Uterus (tissue), 3 donors: ENCODE measurements at regions not wholly inside any gene's neighbourhood (a gene's known extent, or its start where the extent isn't known, plus 50 kb on each side); places are given as distances from the start of the nearest gene placed in this dataset.

Experiments
- DNase-seq, 2 donors: peaks; one replicate each; pipeline ENCODE4 v3.0.0-alpha.2; 2019 to 2020
- H3K27ac ChIP-seq, 2 donors: fragments of 200-600 bp; sonication (generic); 1 replicate in 1 of 2; 2 replicates in 1 of 2; pipeline ENCODE4 v1.5.1; 2016 to 2018
- H3K27me3 ChIP-seq, 2 donors: fragments of 200-600 bp; sonication (generic); one replicate each; pipeline ENCODE4 v1.5.1; 2018 to 2019; ENCODE audit warnings: control low read depth in 1 of 2
- H3K36me3 ChIP-seq, 2 donors: fragments of 200-600 bp; sonication (generic); one replicate each; pipeline ENCODE4 v1.5.1; 2019; ENCODE audit warnings: control low read depth in 1 of 2
- H3K4me1 ChIP-seq, 2 donors: fragments of 200-600 bp; sonication (generic); one replicate each; pipeline ENCODE4 v1.5.1; 2018 to 2019; ENCODE audit warnings: control low read depth in 1 of 2
- H3K4me3 ChIP-seq, 2 donors: fragments of 200-600 bp; sonication (generic); 1 replicate in 1 of 2; 2 replicates in 1 of 2; pipeline ENCODE4 v1.5.1; 2018 to 2019; ENCODE audit warnings: mild to moderate bottlenecking in 1 of 2
- H3K9me3 ChIP-seq, 2 donors: fragments of 200-600 bp; sonication (generic); one replicate each; pipeline ENCODE4 v1.5.1; 2019; ENCODE audit warnings: control low read depth in 1 of 2
- POLR2A ChIP-seq, 2 donors: fragments of 450-650 bp; IDR thresholded peaks; one replicate each; pipeline ENCODE4 v1.6.1; 2016; ENCODE audit warnings: antibody characterized with exemption in 2 of 2, mild to moderate bottlenecking in 1 of 2, moderate library complexity in 1 of 2
- intact Hi-C: fragments of 100-400 bp; cut with DNase I; formaldehyde crosslinking; loops from one replicate; pipeline ENCODE4 v1.15.1; 2023; ENCODE audit warnings: low total_unique reads
- TF ChIP-seq, protein P1 (sequence below), 4 experiments: fragments of 200-600 bp in 2 of 4; fragments of 450-650 bp in 2 of 4; sonication (generic) in 2 of 4; IDR thresholded peaks; one replicate each; pipeline ENCODE4 v1.5.1; 2016 to 2019; ENCODE audit warnings: antibody characterized with exemption in 4 of 4, mild to moderate bottlenecking in 2 of 4, moderate library complexity in 1 of 4
- donor health status: DM: yes; HTN: yes; CAD: no.

DNA sequence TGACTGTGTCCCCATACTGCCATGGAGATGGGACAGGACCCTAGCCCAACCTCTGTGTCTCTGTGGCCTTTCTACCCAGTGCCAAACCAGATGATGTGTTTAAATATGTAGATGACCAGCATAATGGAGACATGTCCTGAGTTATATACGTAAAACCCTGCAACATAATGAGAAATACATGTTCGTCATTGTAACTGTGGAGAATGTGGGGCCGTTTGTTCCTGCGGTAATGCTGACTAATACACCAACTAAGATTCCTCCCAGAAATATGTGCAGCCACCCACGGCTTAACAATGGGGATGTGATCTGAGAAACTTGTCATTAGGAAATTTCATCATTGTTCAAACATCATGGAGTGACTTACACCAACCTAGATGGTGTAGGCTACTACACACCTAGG is 71.7 kb upstream of the SIM2 start:
- TF ChIP-seq, protein P1, sequence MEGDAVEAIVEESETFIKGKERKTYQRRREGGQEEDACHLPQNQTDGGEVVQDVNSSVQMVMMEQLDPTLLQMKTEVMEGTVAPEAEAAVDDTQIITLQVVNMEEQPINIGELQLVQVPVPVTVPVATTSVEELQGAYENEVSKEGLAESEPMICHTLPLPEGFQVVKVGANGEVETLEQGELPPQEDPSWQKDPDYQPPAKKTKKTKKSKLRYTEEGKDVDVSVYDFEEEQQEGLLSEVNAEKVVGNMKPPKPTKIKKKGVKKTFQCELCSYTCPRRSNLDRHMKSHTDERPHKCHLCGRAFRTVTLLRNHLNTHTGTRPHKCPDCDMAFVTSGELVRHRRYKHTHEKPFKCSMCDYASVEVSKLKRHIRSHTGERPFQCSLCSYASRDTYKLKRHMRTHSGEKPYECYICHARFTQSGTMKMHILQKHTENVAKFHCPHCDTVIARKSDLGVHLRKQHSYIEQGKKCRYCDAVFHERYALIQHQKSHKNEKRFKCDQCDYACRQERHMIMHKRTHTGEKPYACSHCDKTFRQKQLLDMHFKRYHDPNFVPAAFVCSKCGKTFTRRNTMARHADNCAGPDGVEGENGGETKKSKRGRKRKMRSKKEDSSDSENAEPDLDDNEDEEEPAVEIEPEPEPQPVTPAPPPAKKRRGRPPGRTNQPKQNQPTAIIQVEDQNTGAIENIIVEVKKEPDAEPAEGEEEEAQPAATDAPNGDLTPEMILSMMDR (IDR thresholded peaks at IDR 0.05), result no peak
- H3K27me3 ChIP-seq, result no peaks in the 10 kb centered on the region
- H3K4me3 ChIP-seq, result no peak overlapping the region
- no peak overlapping the region for H3K27ac ChIP-seq
- H3K9me3 ChIP-seq, result no peaks in the 10 kb centered on the region
- DNase-seq, result no peak
- no peaks in the 10 kb centered on the region for H3K36me3 ChIP-seq
- H3K4me1 ChIP-seq, result no peaks in the 10 kb centered on the region
- intact Hi-C loops, result no loop called here

DNA sequence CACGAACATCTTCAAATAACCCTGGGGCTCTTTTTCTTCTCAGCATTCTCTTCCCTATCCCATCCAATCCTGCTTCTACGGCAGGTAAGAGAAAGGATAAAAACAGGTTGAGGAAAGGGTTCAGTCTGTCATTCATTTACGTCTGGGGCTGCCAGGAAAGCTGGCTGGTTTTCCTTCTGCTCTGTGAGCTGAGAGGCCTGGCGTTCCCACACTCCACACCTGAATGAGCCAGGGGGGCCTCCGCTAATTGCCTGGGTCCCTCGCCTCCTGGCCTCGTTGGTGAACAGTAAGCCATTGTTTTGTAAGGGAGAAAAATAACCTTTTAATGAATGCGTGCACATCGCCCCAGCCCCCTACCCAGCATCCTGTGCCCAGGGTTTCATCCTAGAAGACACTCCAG is 70.8 kb upstream of the SIM2 start:
- H3K9me3 ChIP-seq, result no peaks in the 10 kb centered on the region
- H3K27me3 ChIP-seq, result no peaks in the 10 kb centered on the region
- no peaks in the 10 kb centered on the region for H3K4me1 ChIP-seq
- intact Hi-C loops, result no loop called here
- no peak overlapping the region for H3K4me3 ChIP-seq
- no peak for DNase-seq
- H3K36me3 ChIP-seq, result no peaks in the 10 kb centered on the region
- H3K27ac ChIP-seq, result no peak overlapping the region
- TF ChIP-seq, protein P1 (IDR thresholded peaks at IDR 0.05), result no peak
- no peak for TF ChIP-seq POLR2A (IDR thresholded peaks at IDR 0.05)

DNA sequence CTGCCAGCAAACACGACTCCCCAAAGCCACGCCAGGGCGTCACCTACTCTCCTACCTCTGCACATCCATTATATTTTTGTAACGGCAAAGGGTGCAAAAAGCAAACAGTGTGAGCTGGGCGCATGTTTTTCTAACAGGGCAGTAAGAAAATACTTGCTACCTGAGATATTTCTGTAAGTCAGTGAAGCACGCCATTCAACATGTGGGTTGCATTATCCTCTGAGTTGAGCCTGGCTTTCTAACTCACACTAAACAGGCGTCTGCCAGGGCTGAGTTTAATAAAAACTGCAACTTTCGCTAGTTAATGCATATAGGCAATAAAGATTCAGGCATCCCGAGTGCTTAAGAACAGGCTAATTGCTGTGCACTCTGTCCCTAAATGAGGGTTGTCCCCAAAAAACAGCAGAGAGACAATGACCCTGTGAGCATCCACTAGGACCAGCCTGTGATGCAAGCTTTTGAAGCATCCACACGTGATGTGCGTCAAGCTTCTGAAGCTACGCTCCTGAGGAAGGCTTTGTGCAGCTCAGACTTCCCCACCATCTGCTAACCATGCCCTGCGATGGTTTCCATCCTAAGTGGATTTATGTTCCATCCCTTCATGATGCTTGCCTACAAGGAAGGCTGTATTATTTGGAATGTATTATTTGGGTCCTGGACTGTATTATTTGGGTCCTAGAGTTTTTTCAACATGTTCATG is 70.0 kb upstream of the SIM2 start:
- H3K27me3 ChIP-seq, result no peaks in the 10 kb centered on the region
- TF ChIP-seq, protein P1 (IDR thresholded peaks at IDR 0.05), result no peak
- TF ChIP-seq POLR2A (IDR thresholded peaks at IDR 0.05), result no peak
- H3K4me1 ChIP-seq, result no peaks in the 10 kb centered on the region
- no peak overlapping the region for H3K4me3 ChIP-seq
- intact Hi-C loops, result no loop called here
- H3K9me3 ChIP-seq, result no peaks in the 10 kb centered on the region
- H3K36me3 ChIP-seq, result no peaks in the 10 kb centered on the region
- no peak for DNase-seq
- H3K27ac ChIP-seq, result no peak overlapping the region

DNA sequence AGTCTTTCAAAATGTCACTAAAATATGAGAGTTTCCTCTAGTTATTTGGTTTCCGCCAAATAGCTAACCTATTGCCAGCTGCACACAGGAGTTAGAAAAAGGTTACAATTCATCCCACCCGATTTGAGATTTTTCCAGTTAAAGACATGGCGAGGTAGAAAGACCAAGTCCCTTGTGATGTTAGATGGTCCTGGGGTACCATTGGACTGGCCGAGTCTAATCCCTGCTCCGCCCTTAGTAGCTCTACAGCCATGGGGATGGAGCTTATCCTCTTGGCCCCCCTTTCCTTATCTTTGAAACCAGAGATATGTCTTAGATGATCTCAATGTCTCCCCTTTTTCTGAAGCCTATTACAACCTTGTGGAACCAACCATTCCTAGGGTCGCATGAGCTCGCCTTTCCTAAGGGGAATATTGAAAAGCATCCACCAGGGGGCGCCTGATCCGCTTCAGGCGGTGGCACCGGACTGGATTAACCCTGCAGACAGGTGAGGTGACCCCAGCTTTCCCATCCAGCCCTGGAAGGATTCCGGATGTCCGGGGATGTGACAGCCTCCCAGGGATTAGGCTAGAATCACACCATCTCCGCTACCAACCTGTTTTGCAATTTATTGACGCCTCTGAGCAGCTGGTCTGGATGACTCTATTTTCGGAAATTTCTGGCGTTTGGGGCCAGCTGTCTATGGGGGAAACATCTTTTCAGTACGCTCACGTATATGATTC is 68.3 kb upstream of the SIM2 start:
- no peaks in the 10 kb centered on the region for H3K9me3 ChIP-seq
- H3K27ac ChIP-seq, result no peak overlapping the region
- H3K4me3 ChIP-seq, result no peak overlapping the region
- TF ChIP-seq, protein P1 (IDR thresholded peaks at IDR 0.05), result peak; percentile 25 to 43 (median 33)
- no peak for TF ChIP-seq POLR2A (IDR thresholded peaks at IDR 0.05)
- H3K27me3 ChIP-seq, result no peaks in the 10 kb centered on the region
- H3K36me3 ChIP-seq, result no peaks in the 10 kb centered on the region
- no peaks in the 10 kb centered on the region for H3K4me1 ChIP-seq
- peak in 1 of 2 donors; percentile 16 for DNase-seq
- intact Hi-C loops, result no loop called here

DNA sequence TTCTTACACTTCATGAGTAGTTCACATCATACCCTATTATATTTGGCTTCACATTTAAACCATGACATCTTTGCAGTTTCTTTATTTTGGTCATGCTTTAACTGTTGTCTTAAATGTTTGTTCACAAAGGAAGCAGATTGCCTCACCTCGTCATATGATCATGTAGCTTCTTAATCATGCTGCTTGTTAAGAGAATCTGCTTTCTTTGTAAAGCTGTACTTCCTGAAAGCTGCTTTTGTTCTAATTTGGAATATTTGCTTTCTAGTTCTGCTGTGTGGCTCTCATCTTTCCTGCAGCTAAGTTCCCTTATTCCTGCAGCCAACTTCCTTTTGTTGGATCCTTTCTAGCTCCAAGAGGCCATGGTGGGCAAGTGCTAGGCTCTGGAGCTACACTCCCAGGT is 62.9 kb upstream of the SIM2 start:
- TF ChIP-seq, protein P1 (IDR thresholded peaks at IDR 0.05), result no peak
- peaks cover 0 to 2% of the 10 kb centered on the region in 2 donors for H3K9me3 ChIP-seq
- no peak overlapping the region for H3K27ac ChIP-seq
- H3K27me3 ChIP-seq, result no peaks in the 10 kb centered on the region
- no peak for DNase-seq
- intact Hi-C loops, result no loop called here
- no peak overlapping the region for H3K4me3 ChIP-seq
- no peaks in the 10 kb centered on the region for H3K36me3 ChIP-seq
- no peaks in the 10 kb centered on the region for H3K4me1 ChIP-seq
